Hematopoietic multipotent progenitor cell treated with erythropoietin and hydrocortisone succinate and interleukin-3 and kit ligand, for 8 days (in vitro differentiated cells): ENCODE measurements at regions not wholly inside any gene's neighbourhood (a gene's known extent, or its start where the extent isn't known, plus 50 kb on each side); places are given as distances from the start of the nearest gene placed in this dataset.
"Not testable (repeated sequence)": the region's sequence is repeated elsewhere in the genome, so short reads cannot be mapped to it uniquely, and the experiment has no call there.

Experiments
- DNase-seq: peaks from one replicate; pipeline ENCODE4 v3.0.0-alpha.2; 2015

DNA sequence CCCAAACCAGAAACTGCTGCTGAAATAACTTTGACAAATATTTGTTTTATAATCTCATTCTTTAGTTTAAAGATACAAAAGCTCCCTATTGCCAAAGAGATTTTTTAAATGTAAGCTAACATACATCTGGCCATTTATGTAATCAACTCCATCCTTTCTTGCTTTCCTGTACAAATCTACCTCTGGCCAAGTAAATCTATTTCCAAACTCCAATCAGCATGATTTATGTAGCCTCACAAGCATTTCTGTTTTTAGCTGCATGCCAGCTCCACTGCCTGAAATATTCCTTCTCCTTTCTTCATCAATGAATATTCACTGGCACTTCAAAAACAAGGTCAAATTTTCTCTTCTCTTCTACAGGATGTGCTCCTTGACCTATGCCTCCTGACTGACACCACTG, 80.0 kb downstream of the SHOX2 start:
- DNase-seq: no peak

DNA sequence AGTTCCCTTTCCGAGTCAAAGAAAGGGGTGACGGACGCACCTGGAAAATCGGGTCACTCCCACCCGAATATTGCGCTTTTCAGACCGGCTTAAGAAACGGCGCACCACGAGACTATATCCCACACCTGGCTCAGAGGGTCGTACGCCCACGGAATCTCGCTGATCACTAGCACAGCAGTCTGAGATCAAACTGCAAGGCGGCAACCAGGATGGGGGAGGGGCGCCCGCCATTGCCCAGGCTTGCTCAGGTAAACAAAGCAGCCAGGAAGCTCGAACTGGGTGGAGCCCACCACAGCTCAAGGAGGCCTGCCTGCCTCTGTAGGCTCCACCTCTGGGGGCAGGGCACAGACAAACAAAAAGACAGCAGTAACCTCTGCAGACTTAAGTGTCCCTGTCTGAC, 86.3 kb downstream of the SHOX2 start:
- not testable (repeated sequence) for DNase-seq

DNA sequence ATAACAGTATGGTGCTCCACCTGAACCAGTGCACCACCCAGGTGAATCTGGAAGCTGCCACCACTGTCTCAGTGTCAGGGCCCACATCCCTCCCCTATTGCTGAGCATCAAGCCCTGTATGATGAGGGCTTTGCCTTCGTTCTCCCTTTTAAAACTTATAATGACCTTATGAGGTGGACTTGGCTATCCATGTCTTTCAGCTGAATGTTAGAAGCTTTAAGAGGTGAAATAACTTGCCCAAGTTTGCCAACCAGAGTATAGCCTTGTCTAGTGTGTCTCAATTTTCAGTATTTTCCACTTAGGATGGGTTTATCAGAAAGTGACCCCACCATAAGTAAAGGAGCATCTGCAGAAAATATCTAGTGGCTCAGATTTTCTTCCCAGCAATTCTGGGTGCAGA, 87.8 kb downstream of the SHOX2 start:
- DNase-seq: no peak

DNA sequence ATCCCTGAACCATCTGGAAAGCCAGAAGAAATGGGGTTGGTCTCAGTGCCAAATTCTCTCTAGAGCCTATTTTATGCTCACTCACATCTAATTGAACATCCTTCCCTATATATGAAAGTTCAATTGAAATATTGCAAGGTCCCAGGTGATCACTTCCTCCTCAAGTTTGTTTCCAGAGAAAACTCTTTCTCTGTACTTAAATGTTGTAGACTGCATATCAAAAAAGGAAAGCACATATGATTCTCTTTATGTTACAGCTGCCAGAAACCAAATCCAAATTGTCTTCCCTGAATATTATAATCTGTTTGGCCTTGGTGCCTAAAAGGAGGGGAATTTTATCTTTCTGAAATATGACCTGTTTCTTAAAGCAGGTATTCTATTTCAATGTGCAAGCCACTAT, 93.3 kb downstream of the SHOX2 start:
- no peak for DNase-seq

DNA sequence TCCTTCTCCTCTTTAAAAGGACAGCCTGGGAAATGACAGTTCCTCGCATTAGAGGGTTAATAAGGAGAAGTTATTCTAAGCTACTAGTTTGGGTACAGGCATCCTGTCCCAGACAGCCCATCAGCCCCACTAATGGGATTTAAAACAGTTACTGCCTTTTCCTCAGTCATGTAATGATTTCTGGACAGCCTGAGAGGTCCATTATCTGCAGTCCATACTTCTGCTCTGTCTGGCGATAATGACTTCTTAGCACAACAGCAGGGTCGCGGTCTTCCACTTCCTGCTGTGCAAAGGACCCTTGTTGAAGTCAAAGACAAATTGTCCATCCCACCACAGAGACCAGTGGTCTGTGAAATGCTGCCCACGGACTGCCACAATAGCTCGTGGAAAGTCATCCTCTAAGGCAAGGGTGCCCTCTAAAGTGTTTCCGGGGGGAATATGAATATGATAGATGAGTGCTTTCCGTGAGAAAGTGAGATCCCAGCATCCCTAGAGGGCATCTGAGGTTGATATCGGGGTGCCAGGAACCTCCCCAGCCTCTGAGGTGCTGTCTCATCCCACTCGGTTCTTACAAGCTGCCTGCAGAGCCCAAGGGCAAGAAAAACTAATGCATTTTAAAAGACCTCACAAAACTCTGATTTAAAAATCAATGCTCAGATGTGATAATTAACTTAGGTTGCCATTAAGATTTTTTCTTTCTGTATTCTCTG, 100.7 kb downstream of the SHOX2 start:
- DNase-seq: no peak

DNA sequence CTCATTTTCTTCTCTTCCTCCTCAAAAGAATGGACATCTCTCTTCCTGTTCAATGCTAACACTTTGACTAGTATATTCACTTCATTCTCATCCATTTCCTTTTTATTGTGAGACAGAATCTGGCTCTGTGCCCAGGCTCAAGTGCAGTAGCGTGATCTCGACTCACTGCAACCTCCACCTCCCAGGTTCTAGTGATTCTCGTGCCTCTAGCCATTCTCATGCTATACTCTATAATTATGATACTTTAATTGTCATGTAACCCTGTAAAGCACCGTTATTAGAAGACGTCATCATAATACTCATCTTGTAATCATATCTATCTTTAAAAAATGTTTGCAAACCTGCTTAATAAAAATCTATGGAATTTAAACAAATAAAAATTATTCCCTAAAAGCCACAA, 107.0 kb downstream of the SHOX2 start:
- DNase-seq: no peak

DNA sequence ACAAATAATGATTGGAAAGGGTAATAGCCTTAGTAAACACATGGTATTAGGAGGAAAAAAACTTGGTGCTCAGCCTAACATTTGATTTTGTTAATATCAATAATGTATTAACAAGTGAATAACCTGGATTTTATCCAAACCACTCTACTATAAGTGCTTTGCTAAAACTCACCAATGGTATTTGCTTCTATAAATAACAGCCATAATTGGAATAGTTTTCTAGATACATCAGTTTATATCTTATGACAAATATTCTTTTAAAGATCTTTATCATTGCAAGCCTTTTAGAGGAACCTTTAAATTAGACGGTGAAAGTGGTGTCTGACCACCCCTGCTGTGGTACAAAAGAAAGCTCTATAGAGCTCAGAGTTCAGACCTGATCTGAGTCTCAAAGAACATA, 123.9 kb downstream of the SHOX2 start:
- DNase-seq: no peak

DNA sequence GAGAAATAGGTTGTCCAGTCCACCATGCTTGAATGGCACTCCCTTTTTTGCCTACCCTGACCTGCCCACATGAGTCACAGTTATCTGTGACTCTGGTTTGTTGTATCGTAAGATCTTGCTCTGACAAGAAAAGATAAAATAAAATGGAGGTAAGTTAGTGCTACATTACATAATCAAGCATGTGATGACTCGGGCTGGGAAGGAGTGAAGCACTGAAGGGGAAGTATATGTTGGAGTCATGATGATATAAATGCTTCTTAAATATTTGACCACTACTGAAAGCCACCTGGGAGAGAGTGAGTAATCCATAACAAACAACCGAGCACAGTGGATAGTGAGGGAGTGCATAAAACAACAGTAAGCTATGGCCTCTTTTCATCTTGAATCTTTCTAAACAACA, 124.4 kb downstream of the SHOX2 start:
- DNase-seq: no peak

DNA sequence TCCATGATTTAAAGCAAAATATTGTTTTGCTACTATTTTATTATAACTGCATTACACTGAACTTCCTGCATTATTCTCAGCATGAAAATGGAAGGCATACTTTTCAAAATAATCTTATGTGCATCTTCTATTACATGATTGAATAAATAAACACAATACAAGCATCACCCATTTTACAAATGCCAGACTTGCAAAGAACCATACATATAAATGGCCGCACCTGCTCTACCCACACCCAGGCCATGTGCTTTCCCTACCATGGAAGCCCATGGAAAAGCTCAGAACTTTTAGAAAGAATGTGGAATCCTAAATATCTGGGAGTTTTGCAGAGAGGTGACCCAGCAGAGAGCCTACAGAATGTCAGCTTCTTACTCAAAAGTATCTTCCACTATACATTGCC, 127.2 kb downstream of the SHOX2 start:
- DNase-seq: no peak

DNA sequence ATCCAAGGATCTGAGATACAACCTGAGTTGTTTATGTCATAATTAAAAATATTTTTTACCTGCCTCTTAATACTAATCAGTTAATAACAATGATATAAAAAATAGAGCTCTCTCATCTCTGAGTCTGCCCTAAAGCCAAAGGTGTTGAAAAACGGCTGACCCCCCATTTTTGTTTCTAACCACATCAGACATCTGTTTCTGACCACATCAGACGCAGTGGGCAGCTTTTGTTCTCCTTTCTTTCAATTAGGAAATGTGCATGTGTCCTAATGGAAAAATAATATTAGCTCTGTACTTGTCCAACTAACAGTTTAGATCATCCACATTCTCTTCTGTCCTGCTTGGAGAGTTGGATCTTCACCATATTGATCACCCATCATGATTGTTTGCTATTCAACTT, 144.6 kb downstream of the SHOX2 start:
- DNase-seq: no peak

DNA sequence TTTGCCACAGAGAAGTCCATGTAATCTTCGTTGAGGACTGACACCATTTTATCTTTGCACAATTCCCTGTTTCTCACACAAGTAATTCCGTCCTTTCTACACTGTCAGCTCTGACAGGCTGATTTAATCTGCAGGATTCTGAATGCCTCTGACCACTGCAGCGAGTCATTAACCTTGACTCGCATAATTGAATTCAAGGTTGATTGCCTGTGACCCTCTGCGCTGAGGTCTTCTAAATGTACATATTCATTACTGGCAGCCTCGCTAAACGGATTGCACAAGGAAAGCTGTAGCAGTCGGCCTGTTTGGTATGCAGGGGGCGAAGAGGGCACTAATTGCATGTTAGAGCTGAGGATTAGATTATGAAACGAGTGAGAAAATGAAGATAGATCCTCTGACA, 147.8 kb downstream of the SHOX2 start:
- DNase-seq: no peak

DNA sequence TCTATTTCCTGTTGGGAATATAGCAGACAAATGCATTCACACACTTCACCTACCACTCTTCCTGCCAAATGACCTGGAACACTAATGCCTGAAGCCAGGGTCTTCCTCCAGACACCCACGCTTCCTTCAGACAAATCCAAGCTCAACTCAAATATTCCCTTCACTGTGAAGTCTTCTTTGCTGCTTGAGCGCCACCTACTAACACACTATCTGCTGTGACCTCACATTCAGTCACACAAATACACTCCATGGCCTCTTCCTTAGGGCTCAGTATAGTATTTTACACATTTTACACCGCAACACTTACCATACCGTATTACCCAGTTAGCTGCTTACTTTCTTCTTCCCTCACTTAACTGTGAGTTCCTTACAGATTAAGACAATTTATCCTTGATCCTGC, 149.4 kb downstream of the SHOX2 start:
- no peak for DNase-seq

DNA sequence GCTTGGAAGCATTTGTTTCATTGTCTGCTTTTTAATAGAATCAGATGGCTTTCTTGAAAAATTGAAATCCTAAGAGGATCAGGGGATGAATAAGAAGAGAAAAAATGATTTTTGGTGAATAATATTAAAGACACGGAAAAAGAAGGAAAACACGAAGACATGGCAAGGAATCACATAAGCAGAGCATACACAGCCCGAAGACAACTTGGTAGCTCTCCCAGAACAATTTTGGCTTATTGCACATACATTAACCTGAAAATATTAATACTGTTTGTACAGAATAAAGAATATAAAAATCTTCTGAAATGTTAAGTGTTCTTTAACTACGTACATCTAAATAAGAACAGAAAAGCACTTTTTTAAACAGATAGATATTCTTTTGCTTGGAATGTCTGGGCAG, 150.0 kb downstream of the SHOX2 start:
- no peak for DNase-seq

DNA sequence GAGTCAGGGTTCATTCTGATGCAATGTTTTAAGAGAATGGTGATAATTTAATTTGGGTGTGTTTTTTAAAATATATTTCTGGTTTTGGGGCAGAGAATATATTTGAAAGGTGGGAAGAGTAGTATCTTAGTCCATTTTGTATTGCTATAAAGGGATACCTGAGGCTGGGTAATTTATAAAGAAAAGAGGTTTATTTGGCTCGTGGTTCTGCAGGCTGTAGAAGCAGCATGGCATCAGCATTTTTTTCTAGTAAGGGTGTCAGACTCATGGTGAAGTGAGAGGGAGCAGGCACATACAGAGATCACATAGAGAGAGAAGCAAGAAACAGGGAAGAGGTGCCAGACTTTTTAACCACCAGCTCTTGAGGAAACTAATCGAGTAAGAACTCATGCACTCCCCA, 152.7 kb downstream of the SHOX2 start:
- DNase-seq: no peak

DNA sequence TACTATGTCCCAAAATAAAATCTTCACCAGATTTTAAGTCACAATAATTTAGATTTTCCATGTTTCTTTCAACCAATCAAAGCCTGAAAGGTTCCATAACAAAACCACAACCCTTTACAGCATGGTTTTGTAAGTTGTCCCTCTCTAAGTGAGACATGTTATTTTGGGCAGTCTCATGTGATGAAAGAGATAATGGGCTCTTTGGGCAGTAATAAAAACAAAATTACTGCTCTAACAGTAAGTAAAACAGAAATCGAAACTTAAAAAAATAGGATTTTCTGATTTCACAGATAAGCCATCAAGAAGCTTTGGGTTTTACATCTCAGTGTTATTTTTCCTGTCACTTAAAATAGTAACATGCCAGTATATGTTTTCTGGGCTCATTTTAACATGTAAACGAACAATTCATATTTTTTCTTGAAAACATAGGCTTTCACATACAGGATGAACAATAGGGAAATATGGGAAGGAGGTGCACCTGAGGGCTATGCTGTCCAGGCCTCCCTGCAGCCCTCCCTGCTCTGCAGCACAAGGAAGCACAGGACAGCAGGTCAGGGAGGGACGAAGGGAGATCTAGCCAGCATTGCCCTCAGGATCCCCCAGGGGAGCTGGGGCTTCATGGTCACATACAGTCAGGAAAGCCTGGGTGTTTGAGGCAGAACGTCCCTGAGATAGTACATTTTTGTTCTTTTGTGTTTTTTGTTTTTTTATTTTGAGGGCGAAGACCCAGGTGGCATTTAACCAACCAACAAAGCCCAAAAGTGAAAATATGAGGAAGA, 157.4 kb downstream of the SHOX2 start:
- DNase-seq: no peak

DNA sequence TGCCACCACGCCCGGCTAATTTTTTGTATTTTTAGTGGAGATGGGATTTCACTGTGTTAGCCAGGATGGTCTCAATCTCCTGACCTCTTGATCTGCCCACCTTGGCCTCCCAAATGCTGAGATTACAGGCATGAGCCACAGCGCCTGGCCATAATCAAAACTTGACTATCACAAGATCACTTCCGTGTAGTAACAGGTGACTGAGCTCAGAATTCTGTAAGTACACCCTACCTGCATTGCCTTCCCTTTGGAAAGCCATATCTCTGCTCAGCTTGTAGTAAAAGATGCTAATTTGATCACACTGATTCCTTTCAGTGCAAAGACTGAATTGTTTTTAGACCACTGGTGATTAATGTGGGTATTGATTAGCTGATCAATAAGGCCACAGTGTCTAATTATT, 167.1 kb downstream of the SHOX2 start:
- DNase-seq: no peak

DNA sequence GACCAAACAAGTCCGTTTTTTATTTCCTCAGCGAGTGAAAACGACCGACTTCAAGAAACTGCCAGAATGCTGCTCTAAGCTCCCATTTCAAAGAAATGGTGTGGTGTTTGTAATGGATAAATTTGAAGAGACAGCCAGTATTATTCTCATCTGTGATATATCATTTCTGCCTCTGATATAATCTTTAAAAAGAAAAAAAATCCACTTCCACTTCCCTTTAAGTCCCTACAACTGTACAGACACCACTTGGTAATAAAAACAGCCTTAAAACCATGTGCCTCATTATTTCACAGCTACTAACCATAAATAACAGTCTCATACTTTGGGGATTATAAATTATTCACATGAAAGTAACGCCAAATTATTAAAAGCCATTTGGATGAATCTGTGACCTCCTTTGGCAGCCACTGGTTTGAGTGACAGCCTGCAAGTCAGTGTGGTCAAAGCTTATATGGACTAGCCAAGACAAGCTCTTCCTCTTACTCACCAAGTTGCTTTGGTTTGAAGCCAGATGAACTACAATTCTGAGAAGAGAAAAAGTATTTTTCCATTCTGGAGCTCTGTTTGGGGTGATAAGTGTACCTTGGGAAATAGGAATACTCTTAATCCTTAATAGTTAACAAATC, 168.0 kb downstream of the SHOX2 start:
- no peak for DNase-seq

DNA sequence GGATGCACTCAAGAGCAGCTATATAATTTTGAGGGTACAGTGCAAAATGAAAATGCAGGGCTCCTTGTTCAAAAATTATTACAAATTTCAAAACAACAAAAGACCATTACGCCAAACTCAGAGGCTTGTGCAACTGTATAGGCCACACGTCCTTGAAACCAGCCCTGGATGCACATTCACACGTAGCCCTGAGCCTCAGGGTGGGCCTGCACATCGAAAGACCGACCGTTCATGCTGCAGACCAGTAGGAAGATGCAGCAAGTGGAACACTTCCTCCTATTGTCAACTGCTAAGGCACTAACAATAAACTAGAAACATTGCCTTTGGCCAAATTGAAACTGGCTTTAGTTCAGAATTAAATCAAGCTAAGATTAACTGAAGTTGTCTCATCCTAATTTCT, 174.7 kb downstream of the SHOX2 start:
- no peak for DNase-seq

DNA sequence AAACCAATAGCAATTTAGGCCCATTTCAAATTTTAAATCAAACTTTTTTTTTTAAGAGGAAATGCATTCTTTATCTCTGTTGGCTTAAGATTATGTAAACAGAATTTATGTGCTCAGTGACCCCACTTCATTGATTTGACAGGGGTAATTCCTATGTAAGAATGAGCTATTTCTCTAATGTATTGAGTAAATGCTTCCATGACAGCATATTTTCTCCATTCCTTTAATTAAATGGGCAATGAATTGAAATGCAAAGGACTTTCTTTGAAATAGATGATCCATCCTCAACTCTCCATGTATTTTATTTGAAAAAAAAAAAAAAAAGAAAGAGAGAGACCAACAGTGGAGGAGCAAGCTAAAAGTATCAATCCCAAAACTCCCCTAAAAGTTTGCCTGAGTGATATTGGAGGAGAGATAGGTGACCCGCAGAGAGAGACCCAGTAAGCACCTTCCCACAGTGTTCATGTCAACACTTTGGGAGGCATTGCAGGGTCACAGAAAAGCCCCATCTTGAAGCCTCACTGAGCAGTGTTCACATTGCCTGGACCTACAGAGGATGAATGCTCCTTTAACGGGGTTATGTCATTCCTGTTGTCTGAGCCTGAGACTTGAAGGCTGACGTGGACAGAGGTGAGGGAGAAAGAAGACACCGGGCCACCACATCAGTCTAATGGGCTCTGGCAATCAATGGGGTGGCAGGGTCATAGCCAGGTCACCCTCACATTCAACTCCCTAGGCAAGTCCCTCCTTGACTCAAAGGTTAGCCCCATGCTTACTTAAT, 176.0 kb downstream of the SHOX2 start:
- no peak for DNase-seq

DNA sequence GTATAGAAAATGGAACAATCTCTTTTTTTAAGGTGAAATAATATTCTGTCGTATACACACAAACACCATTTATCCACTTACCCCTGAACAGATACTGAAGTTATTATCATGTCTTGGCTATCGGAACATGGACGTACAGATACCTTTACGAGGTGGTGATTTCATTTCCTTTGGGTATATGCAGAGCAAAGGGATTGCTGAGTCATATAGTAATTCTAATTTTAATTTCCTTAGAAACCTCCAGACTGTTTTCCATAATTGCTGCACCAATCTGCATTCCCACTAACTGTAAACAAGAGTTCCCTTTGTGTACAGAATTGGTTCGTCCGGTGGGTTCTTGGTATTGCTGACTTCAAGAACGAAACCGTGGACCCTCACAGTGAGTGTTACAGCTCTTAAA, 179.4 kb downstream of the SHOX2 start:
- DNase-seq: no peak

DNA sequence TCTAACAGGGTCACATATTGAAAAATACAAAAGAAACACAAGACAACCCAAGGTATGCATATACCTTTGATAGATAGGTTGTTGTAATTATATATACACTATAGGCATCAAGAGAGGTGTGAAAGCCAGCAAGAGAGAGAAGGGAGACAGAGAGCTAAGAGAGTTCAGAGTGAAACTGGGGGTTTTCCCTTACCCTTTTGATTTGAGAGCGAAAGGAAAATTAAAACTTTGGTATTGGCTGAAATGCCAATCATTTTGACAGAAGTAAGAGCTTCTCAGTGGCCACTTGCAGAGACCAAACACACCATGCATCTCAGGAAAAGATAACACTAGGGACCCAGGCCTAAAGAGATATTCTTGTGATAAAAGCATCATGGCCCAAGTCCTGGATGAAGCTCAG, 183.6 kb downstream of the SHOX2 start:
- no peak for DNase-seq

DNA sequence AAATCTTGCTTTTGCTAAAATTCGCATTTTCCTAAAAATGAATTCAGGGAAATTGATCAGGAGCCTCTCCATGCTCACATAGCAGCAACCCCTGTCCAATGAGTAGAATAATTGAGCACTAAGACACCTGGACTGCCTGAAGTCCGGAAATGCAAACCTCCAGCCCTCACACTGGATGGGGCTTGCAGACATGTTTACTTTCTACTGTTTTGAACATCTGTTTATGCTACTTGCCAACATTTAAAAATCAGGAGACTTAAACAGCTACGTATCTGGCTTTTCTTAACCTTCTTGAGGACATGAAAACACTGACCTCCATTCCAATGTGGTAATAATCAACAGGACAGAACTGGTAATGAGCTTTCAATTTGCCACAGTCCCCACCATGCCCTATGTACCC, 184.4 kb downstream of the SHOX2 start:
- DNase-seq: no peak
